Lung (tissue), 11 donors: ENCODE measurements at regions not wholly inside any gene's neighbourhood (a gene's known extent, or its start where the extent isn't known, plus 50 kb on each side); places are given as distances from the start of the nearest gene placed in this dataset.

Experiments used
- ATAC-seq: fragments of 200-7000 bp; cut with Tn5 transposase; one replicate; pipeline ENCODE4 v1.9.1; 2020; ENCODE audit warnings: moderate number of reproducible peaks; ENCODE audit not compliant: insufficient read depth, low FRiP score
- DNase-seq, 3 donors: peaks; one replicate each; pipeline ENCODE4 v3.0.0-alpha.2; 2013 to 2017
- H3K27ac ChIP-seq, 2 donors: one replicate each; pipeline ENCODE4 v1.5.1; 2013; ENCODE audit warnings: mild to moderate bottlenecking in 2 of 2, moderate library complexity in 2 of 2, control low read depth in 1 of 2, inconsistent platforms in 1 of 2, low read depth in 1 of 2, low read length in 1 of 2
- H3K27me3 ChIP-seq, 3 donors: one replicate each; pipeline ENCODE4 v1.5.1; 2013; ENCODE audit warnings: low read length in 2 of 3; ENCODE audit not compliant: control insufficient read depth in 3 of 3, insufficient read depth in 3 of 3
- H3K36me3 ChIP-seq, 4 donors: one replicate each; pipeline ENCODE4 v1.5.1; 2013; ENCODE audit warnings: low read length in 4 of 4, mild to moderate bottlenecking in 1 of 4, moderate library complexity in 1 of 4; ENCODE audit not compliant: control insufficient read depth in 4 of 4, insufficient read depth in 4 of 4
- H3K4me1 ChIP-seq, 5 donors: one replicate each; pipeline ENCODE4 v1.5.1; 2013; ENCODE audit warnings: low read length in 5 of 5, mild to moderate bottlenecking in 2 of 5, moderate library complexity in 1 of 5; ENCODE audit not compliant: control insufficient read depth in 5 of 5, insufficient read depth in 5 of 5
- H3K4me3 ChIP-seq: one replicate; pipeline ENCODE4 v1.5.1; 2013; ENCODE audit warnings: mild to moderate bottlenecking, control low read depth, moderate library complexity
- H3K9ac ChIP-seq, 2 donors: one replicate each; pipeline ENCODE4 v1.5.1; 2013; ENCODE audit warnings: low read length in 2 of 2, control low read depth in 1 of 2; ENCODE audit not compliant: insufficient read depth in 1 of 2
- H3K9me3 ChIP-seq, 4 donors: one replicate each; pipeline ENCODE4 v1.5.1; 2013; ENCODE audit warnings: low read length in 3 of 4, mild to moderate bottlenecking in 1 of 4, moderate library complexity in 1 of 4; ENCODE audit not compliant: control insufficient read depth in 4 of 4, insufficient read depth in 3 of 4
- CTCF ChIP-seq: IDR thresholded peaks from 2 replicates; pipeline ENCODE4 v1.5.1; 2012; ENCODE audit warnings: mild to moderate bottlenecking; ENCODE audit errors: control extremely low read depth, extremely low read depth
- WGBS, 2 donors: extraction: QIAGEN DNeasy Blood & Tissue Kit; methylation state at CpG; one replicate each; pipeline ENCODE4 v1.1.7; 2013; 5-methylcytosine and 5-hydroxymethylcytosine counted together
- donor health status: control.
- donor health status: control.
- donor health status: Bipolar disorder and iron deficiency.
- donor health status: healthy.
- donor health status: DM: yes; HTN: yes; CAD: no.

DNA sequence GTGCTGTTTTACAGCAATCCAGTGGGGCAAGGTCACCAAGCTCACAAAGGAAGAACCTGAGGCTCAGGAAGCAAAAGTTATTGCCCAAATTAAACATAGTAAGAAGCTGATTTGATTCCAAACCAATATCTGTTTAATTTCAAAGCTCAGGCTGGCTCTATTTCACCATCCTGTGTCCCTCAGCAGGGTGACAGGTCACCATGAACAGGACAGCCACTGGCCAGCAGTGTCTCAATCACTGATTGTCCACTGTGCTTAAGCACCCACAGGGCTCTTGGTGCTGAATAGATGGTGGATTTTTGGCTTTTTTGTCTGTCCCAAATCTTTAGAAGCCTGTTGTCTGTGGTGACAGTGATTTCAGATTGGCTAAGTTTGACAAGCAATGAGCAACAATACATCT, 146.4 kb upstream of the ZNF32 start:
- TF ChIP-seq CTCF, result no peak
- ATAC-seq, result no peak
- Histone ChIP-seq H3K4me1 (peaks cover 0 to 52% (median 8%) of the 10 kb centered on the region in 5 donors), H3K27me3 (no peaks in the 10 kb centered on the region), H3K9me3 (no peaks in the 10 kb centered on the region), H3K4me3 (no peak overlapping the region), H3K9ac (no peak overlapping the region), H3K36me3 (no peaks in the 10 kb centered on the region), H3K27ac (no peak overlapping the region)
- no peak for DNase-seq

GRCh38 chr10:43794181-43794815, 145.6 kb upstream of the ZNF32 start:
- 72% methylated on average over 8 to 9 of the region's 9 CpGs for WGBS, 2 donors

GRCh38 chr10:43793704-43794103, 145.0 kb upstream of the ZNF32 start:
- H3K9me3 ChIP-seq, result no peaks in the 10 kb centered on the region
- ATAC-seq (no peak), DNase-seq (peak in 2 of 3 donors; percentile 70 to 74)
- no peaks in the 10 kb centered on the region for H3K36me3 ChIP-seq
- peaks cover 0 to 49% (median 8%) of the 10 kb centered on the region in 5 donors for H3K4me1 ChIP-seq
- no peaks in the 10 kb centered on the region for H3K27me3 ChIP-seq
- no peak overlapping the region for H3K4me3 ChIP-seq
- no peak for TF ChIP-seq CTCF
- no peak overlapping the region for H3K27ac ChIP-seq
- no peak overlapping the region for H3K9ac ChIP-seq
- 49 to 73% methylated on average over 6 of the region's 6 CpGs for WGBS, 2 donors

More at GRCh38 chr10:43794181-43794815, 145.6 kb upstream of the ZNF32 start:
- peak; percentile 90 to 97 (median 95) for DNase-seq
- H3K27me3 ChIP-seq, result no peaks in the 10 kb centered on the region
- H3K9me3 ChIP-seq, result no peaks in the 10 kb centered on the region
- H3K9ac ChIP-seq, result no peak overlapping the region
- no peak overlapping the region for H3K27ac ChIP-seq
- H3K4me3 ChIP-seq, result no peak overlapping the region
- peak; percentile 49 for ATAC-seq
- H3K4me1 ChIP-seq, result peaks cover 0 to 49% (median 8%) of the 10 kb centered on the region in 5 donors
- H3K36me3 ChIP-seq, result no peaks in the 10 kb centered on the region
- no peak for TF ChIP-seq CTCF

DNA sequence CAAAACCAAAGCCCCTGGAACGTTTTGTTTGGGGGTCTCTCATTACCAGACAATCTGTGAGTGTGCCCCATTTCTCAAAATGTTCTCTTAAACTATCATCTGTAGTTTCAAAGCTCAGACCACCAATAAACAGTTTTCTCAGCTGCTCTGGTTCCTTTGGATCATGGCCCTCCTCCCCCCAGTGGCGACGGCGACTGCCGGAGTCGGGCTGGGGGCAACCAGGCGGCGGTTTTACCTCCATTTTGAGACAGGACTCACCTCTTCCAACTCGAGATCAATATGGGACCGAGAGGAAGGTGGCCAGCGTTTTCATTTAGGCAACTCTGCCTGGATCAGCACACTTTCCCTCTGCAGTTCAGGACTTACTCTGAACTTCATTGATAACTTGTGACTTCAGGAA, 141.5 kb upstream of the ZNF32 start:
- no peaks in the 10 kb centered on the region for H3K27me3 ChIP-seq
- H3K9ac ChIP-seq, result no peak overlapping the region
- peaks cover 0 to 37% (median 8%) of the 10 kb centered on the region in 5 donors for H3K4me1 ChIP-seq
- H3K4me3 ChIP-seq, result no peak overlapping the region
- no peak for ATAC-seq
- no peak for DNase-seq
- H3K36me3 ChIP-seq, result no peaks in the 10 kb centered on the region
- no peak for TF ChIP-seq CTCF
- 93% methylated on average over 11 of the region's 11 CpGs for WGBS, 2 donors
- H3K9me3 ChIP-seq, result no peaks in the 10 kb centered on the region
- H3K27ac ChIP-seq, result no peak overlapping the region
